KMS-11 (cell line): ENCODE measurements at regions not wholly inside any gene's neighbourhood (a gene's known extent, or its start where the extent isn't known, plus 50 kb on each side); places are given as distances from the start of the nearest gene placed in this dataset.

Experiments
- H2AFZ ChIP-seq: fragments of 200-600 bp; sonication (generic); 2 replicates; pipeline ENCODE4 v1.6.1; 2016; ENCODE audit warnings: antibody characterized with exemption, mixed run types, low read depth
- H3K27ac ChIP-seq: fragments of 200-600 bp; sonication (generic); 2 replicates; pipeline ENCODE4 v1.6.1; 2016; ENCODE audit warnings: mild to moderate bottlenecking, mixed run types
- H3K27me3 ChIP-seq: fragments of 200-600 bp; sonication (generic); 2 replicates; pipeline ENCODE4 v1.6.1; 2017; ENCODE audit warnings: mild to moderate bottlenecking, low read depth, mixed run types, moderate library complexity; ENCODE audit not compliant: insufficient read depth
- H3K36me3 ChIP-seq: fragments of 200-600 bp; sonication (generic); 2 replicates; pipeline ENCODE4 v1.6.1; 2017; ENCODE audit warnings: mild to moderate bottlenecking, mixed run types; ENCODE audit not compliant: insufficient read depth
- H3K4me1 ChIP-seq: fragments of 200-600 bp; sonication (generic); 2 replicates; pipeline ENCODE4 v1.6.1; 2016; ENCODE audit warnings: mild to moderate bottlenecking, low read depth, mixed run types; ENCODE audit not compliant: poor library complexity, severe bottlenecking
- H3K4me2 ChIP-seq: fragments of 200-600 bp; sonication (generic); 2 replicates; pipeline ENCODE4 v1.7.0; 2016; ENCODE audit warnings: mild to moderate bottlenecking, mixed run types
- H3K4me3 ChIP-seq: fragments of 200-600 bp; sonication (generic); IDR thresholded peaks from 2 replicates; pipeline ENCODE4 v1.6.1; 2017; ENCODE audit warnings: low read depth, low read length, mixed read lengths; ENCODE audit not compliant: insufficient read depth
- H3K79me2 ChIP-seq: fragments of 200-600 bp; sonication (generic); 2 replicates; pipeline ENCODE4 v1.6.1; 2016; ENCODE audit warnings: low read depth, mixed run types; ENCODE audit not compliant: insufficient read depth
- H3K9ac ChIP-seq: fragments of 200-600 bp; sonication (generic); 2 replicates; pipeline ENCODE4 v1.6.1; 2016; ENCODE audit warnings: mild to moderate bottlenecking, mixed run types
- H4K20me1 ChIP-seq: fragments of 200-600 bp; sonication (generic); 2 replicates; pipeline ENCODE4 v1.6.1; 2016; ENCODE audit warnings: mild to moderate bottlenecking, mixed run types; ENCODE audit not compliant: insufficient read depth
- CTCF ChIP-seq: fragments of 200-600 bp; sonication (generic); conservative IDR thresholded peaks from 2 replicates; pipeline ENCODE4 v1.6.1; 2017; ENCODE audit warnings: low read depth, mild to moderate bottlenecking, antibody characterized with exemption, low read length, moderate library complexity, mixed read lengths

GRCh38 chr6:33857093-33857931 is 53.5 kb upstream of the MLN start:
- Histone ChIP-seq H2AFZ (no peak overlapping the region), H3K79me2 (no peaks in the 10 kb centered on the region), H3K36me3 (no peaks in the 10 kb centered on the region), H3K27ac (no peak overlapping the region), H4K20me1 (no peaks in the 10 kb centered on the region), H3K4me3 (no peak overlapping the region), H3K9ac (no peak overlapping the region), H3K27me3 (peaks cover 84% of the 10 kb centered on the region), H3K4me1 (peaks cover 25% of the 10 kb centered on the region), H3K4me2 (peak overlapping the region; percentile 25; the same call in 1 of the 2 replicates)
- TF ChIP-seq CTCF: no peak

GRCh38 chr6:33856655-33857054 is 52.9 kb upstream of the MLN start:
- Histone ChIP-seq H3K4me3 (no peak overlapping the region), H2AFZ (no peak overlapping the region), H3K4me1 (peaks cover 25% of the 10 kb centered on the region), H3K36me3 (no peaks in the 10 kb centered on the region), H3K79me2 (no peaks in the 10 kb centered on the region), H4K20me1 (no peaks in the 10 kb centered on the region), H3K27ac (no peak overlapping the region), H3K27me3 (peaks cover 85% of the 10 kb centered on the region), H3K9ac (no peak overlapping the region), H3K4me2 (peak overlapping the region; percentile 25; the same call in 1 of the 2 replicates)
- TF ChIP-seq CTCF: no peak

GRCh38 chr6:33856031-33856590 is 52.3 kb upstream of the MLN start:
- H3K4me2 ChIP-seq: peak overlapping the region; percentile 25; the same call in 1 of the 2 replicates
- H2AFZ ChIP-seq: no peak overlapping the region
- H3K27me3 ChIP-seq: peaks cover 89% of the 10 kb centered on the region
- no peak overlapping the region for H3K4me3 ChIP-seq
- H3K36me3 ChIP-seq: no peaks in the 10 kb centered on the region
- H3K4me1 ChIP-seq: peaks cover 21% of the 10 kb centered on the region
- TF ChIP-seq CTCF: no peak
- H3K27ac ChIP-seq: no peak overlapping the region
- no peaks in the 10 kb centered on the region for H4K20me1 ChIP-seq
- no peak overlapping the region for H3K9ac ChIP-seq
- no peaks in the 10 kb centered on the region for H3K79me2 ChIP-seq

DNA sequence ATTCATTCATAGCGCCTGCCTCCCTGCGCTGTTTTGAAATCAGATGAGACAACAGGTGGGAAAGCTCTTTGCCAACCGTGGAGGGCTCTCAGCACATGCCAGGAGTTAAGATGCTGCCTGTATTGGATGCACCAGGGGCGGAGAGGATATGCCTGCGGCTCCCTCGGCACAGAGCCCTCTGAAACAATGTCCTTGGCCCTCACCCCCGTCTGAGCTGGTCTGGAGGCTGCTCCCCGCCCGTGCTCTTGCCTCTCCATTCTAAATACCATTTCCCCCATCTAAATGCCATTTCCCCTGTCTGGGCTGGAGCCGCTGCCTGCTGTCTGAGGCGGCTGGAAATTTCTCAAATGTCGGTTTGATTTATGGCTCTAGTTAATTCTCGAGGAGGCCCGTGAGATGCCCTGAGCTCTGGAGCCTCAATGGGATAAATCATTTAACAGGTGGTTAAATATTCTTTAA is 50.8 kb upstream of the MLN start:
- H3K79me2 ChIP-seq: no peaks in the 10 kb centered on the region
- peaks cover 89% of the 10 kb centered on the region for H3K27me3 ChIP-seq
- no peaks in the 10 kb centered on the region for H3K36me3 ChIP-seq
- no peak overlapping the region for H3K4me2 ChIP-seq
- no peak overlapping the region for H3K27ac ChIP-seq
- no peak overlapping the region for H3K9ac ChIP-seq
- H2AFZ ChIP-seq: no peak overlapping the region
- no peak overlapping the region for H3K4me3 ChIP-seq
- TF ChIP-seq CTCF: no peak
- no peaks in the 10 kb centered on the region for H4K20me1 ChIP-seq
- H3K4me1 ChIP-seq: peaks cover 17% of the 10 kb centered on the region
